ENCODE measurements at regions not wholly inside any gene's neighbourhood (a gene's known extent, or its start where the extent isn't known, plus 50 kb on each side); places are given as distances from the start of the nearest gene placed in this dataset.

DNA sequence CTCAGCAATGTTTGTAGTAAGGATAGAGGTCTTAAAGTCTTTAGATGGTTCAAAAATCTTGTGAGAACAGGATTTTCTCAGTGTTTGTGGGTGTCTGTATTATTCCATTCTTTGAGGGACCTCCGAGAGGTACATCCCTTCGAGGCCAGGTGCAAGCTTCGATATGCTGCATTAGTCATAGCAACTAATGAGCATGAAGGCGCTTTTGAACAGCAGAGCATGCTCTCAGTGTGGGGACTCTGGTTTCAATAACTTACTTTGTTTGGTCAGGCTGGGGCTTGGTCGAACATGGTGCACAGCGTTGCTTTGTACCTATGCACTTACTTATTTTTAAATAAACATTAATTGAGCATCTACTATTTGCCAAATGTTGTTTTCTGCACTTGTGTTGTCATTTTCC is 297.9 kb downstream of the CLIC5 start:
- TF ChIP-seq CTCF (IDR thresholded peaks at IDR 0.05 in 8 of 11, conservative IDR thresholded peaks at IDR 0.05 in 3 of 11) (no peak), POLR2AphosphoS5 (IDR thresholded peaks at IDR 0.05) (no peak)
